A673 (cell line): ENCODE measurements at regions not wholly inside any gene's neighbourhood (a gene's known extent, or its start where the extent isn't known, plus 50 kb on each side); places are given as distances from the start of the nearest gene placed in this dataset.
"Not testable (repeated sequence)": the region's sequence is repeated elsewhere in the genome, so short reads cannot be mapped to it uniquely, and the experiment has no call there.

Experiments
- EZH2 ChIP-seq: fragments of 200-600 bp; sonication (generic); IDR thresholded peaks from 2 replicates; pipeline ENCODE4 v1.6.1; 2017; ENCODE audit warnings: borderline replicate concordance, low read depth, mild to moderate bottlenecking, mixed read lengths, antibody characterized with exemption, low read length; ENCODE audit not compliant: poor library complexity, severe bottlenecking
- TF ChIP-seq, protein P1 (sequence below): fragments of 300-800, 200-600 bp; sonication (generic); conservative IDR thresholded peaks from 2 replicates; pipeline ENCODE4 v1.5.1; 2017; ENCODE audit warnings: low read depth, mild to moderate bottlenecking, antibody characterized with exemption, low read length, moderate library complexity, mixed read lengths

DNA sequence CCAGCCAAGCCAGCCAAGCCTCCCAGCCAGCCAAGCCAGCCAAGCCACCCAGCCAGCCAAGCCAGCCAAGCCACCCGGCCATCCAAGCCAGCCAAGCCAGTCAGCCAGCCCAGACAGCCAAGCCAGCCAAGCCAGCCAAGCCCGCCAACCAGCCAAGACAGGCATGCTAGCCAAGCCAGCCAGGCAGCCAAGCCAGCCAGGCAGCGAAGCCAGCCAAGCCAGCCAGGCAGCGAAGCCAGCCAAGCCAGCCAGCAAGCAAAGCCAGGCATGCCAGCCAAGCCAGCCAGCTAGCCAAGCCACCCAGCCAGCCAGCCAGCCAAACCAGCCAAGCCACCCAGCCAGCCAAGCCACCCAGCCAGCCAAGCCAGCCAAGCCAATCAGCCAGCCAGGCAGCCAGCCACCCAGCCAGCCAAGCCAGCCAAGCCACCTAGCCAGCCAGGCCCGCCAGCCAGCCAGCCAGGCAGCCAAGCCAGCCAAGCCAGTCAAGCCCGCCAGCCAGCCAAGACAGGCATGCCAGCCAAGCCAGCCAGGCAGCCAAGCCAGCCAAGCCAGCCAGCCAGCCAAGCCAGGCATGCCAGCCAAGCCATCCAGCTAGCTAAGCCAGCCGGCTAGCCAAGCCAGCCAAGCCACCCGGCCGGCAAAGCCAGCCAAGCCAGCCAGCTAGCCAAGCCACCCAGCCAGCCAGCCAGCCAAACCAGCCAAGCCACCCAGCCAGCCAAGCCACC is 318.5 kb upstream of the PLGLB2 start:
- TF ChIP-seq, protein P1, sequence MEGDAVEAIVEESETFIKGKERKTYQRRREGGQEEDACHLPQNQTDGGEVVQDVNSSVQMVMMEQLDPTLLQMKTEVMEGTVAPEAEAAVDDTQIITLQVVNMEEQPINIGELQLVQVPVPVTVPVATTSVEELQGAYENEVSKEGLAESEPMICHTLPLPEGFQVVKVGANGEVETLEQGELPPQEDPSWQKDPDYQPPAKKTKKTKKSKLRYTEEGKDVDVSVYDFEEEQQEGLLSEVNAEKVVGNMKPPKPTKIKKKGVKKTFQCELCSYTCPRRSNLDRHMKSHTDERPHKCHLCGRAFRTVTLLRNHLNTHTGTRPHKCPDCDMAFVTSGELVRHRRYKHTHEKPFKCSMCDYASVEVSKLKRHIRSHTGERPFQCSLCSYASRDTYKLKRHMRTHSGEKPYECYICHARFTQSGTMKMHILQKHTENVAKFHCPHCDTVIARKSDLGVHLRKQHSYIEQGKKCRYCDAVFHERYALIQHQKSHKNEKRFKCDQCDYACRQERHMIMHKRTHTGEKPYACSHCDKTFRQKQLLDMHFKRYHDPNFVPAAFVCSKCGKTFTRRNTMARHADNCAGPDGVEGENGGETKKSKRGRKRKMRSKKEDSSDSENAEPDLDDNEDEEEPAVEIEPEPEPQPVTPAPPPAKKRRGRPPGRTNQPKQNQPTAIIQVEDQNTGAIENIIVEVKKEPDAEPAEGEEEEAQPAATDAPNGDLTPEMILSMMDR = not testable (repeated sequence)
- TF ChIP-seq EZH2 = not testable (repeated sequence)
